Activated CD8-positive, alpha-beta T cell treated with anti-CD3 and anti-CD28 coated beads for 36 hours (primary cell): ENCODE measurements at regions not wholly inside any gene's neighbourhood (a gene's known extent, or its start where the extent isn't known, plus 50 kb on each side); places are given as distances from the start of the nearest gene placed in this dataset.
"Not testable (repeated sequence)": the region's sequence is repeated elsewhere in the genome, so short reads cannot be mapped to it uniquely, and the experiment has no call there.

ENCODE experiments used
- ATAC-seq: fragments of 200-7000 bp; cut with Tn5 transposase; one replicate; pipeline ENCODE4 v1.10.0; 2021; ENCODE audit warnings: mild to moderate bottlenecking, moderate library complexity
- CTCF ChIA-PET: fragments of 350-600 bp; sonication (Branson Sonifier 250); formaldehyde crosslinking; loops from one replicate; lab custom pipeline; 2021; ENCODE audit warnings: antibody characterized with exemption; lab: Charles Lee
- POLR2A ChIA-PET: fragments of 350-600 bp; sonication (Branson Sonifier 250); formaldehyde crosslinking; loops from one replicate; lab custom pipeline; 2021; ENCODE audit warnings: antibody characterized with exemption; lab: Charles Lee
- DNase-seq: peaks from one replicate; pipeline ENCODE4 v3.0.0-alpha.2; 2020
- H3K27ac Mint-ChIP-seq: one replicate; pipeline ENCODE4 v1.8.0; 2021; ENCODE audit warnings: mild to moderate bottlenecking, mixed read lengths
- H3K27me3 Mint-ChIP-seq: one replicate; pipeline ENCODE4 v1.8.0; 2021; ENCODE audit warnings: mixed read lengths
- H3K36me3 Mint-ChIP-seq: one replicate; pipeline ENCODE4 v1.8.0; 2021; ENCODE audit warnings: low read depth, mixed read lengths
- H3K4me1 Mint-ChIP-seq: one replicate; pipeline ENCODE4 v1.8.0; 2021; ENCODE audit warnings: low read depth, mixed read lengths
- H3K4me3 Mint-ChIP-seq: one replicate; pipeline ENCODE4 v1.8.0; 2021; ENCODE audit warnings: mild to moderate bottlenecking, moderate library complexity, mixed read lengths
- H3K9me3 Mint-ChIP-seq: one replicate; pipeline ENCODE4 v1.8.0; 2021; ENCODE audit warnings: mixed read lengths
- intact Hi-C: fragments of 100-400 bp; cut with micrococcal nuclease; formaldehyde crosslinking; loops from one replicate; pipeline ENCODE4 v1.10.0; 2022
- TF ChIP-seq, protein P1 (sequence below): fragments of 200-600 bp; IDR thresholded peaks from one replicate; pipeline ENCODE4 v1.8.0; 2022; ENCODE audit warnings: antibody characterized with exemption, mild to moderate bottlenecking

DNA sequence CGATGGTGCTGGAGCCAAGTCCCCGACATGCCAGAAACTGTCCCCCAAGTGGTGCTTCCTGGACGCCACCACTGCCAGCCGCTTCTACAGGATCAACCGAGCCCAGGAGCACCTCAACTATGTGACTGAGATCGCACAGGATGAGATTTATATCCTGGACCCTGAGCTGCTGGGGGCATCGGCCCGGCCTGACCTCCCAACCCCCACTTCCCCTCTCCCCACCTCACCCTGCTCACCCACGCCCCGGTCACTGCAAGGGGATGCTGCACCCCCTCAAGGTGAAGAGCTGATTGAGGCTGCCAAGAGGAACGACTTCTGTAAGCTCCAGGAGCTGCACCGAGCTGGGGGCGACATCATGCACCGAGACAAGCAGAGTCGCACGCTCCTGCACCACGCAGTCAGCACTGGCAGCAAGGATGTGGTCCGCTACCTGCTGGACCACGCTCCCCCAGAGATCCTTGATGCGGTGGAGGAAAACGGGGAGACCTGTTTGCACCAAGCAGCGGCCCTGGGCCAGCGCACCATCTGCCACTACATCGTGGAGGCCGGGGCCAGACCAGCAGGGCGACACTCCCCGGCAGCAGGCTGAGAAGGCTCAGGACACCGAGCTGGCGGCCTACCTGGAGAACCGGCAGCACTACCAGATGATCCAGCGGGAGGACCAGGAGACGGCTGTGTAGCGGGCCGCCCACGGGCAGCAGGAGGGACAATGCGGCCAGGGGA is 91.0 kb downstream of the LACC1 start:
- H3K27ac Mint-ChIP-seq, H3K9me3 Mint-ChIP-seq, CTCF ChIA-PET, ATAC-seq, H3K36me3 Mint-ChIP-seq, H3K4me1 Mint-ChIP-seq, POLR2A ChIA-PET, DNase-seq, H3K4me3 Mint-ChIP-seq, intact Hi-C loops, H3K27me3 Mint-ChIP-seq: not testable (repeated sequence)

DNA sequence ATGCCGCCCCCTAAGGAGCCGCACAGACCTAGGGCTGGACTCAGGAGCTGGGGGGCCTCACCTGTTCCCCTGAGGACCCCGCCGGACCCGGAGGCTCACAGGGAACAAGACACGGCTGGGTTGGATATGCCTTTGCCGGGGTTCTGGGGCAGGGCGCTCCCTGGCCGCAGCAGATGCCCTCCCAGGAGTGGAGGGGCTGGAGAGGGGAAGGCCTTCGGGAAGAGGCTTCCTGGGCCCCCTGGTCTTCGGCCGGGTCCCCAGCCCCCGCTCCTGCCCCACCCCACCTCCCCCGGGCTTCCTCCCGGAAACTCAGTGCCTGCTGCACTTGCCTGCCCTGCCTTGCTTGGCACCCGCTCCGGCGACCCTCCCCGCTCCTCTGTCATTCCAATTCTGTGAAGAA is 91.6 kb downstream of the LACC1 start:
- H3K9me3 Mint-ChIP-seq, H3K36me3 Mint-ChIP-seq, H3K27ac Mint-ChIP-seq, H3K4me1 Mint-ChIP-seq, DNase-seq, intact Hi-C loops, H3K4me3 Mint-ChIP-seq, CTCF ChIA-PET, POLR2A ChIA-PET, ATAC-seq, H3K27me3 Mint-ChIP-seq: not testable (repeated sequence)

DNA sequence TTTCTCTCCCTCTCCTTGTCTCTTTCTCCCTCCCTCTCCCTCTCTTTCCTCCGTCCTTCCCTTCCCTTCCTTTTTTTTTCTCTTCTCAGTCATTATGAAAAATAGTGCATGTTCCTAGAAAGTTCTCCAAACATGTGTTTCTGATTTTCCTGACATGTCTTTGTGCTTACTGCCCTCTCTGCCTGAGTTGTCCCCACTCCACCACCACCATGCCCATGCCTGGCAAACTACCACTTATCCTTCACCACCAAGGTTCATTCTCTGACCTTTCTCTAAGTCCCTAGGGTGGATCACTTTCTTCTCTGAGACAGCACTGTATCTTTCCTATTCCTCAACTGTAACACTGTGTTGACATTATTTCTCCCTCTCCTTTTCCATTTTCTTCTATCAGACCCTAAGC is 98.2 kb downstream of the LACC1 start:
- Mint-ChIP-seq H3K4me1 (no peaks in the 10 kb centered on the region), H3K9me3 (no peaks in the 10 kb centered on the region), H3K36me3 (no peaks in the 10 kb centered on the region), H3K27ac (no peak overlapping the region), H3K4me3 (no peak overlapping the region), H3K27me3 (peaks cover 21% of the 10 kb centered on the region)
- CTCF ChIA-PET: no interaction called here
- TF ChIP-seq, protein P1, sequence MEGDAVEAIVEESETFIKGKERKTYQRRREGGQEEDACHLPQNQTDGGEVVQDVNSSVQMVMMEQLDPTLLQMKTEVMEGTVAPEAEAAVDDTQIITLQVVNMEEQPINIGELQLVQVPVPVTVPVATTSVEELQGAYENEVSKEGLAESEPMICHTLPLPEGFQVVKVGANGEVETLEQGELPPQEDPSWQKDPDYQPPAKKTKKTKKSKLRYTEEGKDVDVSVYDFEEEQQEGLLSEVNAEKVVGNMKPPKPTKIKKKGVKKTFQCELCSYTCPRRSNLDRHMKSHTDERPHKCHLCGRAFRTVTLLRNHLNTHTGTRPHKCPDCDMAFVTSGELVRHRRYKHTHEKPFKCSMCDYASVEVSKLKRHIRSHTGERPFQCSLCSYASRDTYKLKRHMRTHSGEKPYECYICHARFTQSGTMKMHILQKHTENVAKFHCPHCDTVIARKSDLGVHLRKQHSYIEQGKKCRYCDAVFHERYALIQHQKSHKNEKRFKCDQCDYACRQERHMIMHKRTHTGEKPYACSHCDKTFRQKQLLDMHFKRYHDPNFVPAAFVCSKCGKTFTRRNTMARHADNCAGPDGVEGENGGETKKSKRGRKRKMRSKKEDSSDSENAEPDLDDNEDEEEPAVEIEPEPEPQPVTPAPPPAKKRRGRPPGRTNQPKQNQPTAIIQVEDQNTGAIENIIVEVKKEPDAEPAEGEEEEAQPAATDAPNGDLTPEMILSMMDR: no peak
- DNase-seq (no peak), ATAC-seq (no peak)
- POLR2A ChIA-PET: no interaction called here
- intact Hi-C loops: no loop called here

DNA sequence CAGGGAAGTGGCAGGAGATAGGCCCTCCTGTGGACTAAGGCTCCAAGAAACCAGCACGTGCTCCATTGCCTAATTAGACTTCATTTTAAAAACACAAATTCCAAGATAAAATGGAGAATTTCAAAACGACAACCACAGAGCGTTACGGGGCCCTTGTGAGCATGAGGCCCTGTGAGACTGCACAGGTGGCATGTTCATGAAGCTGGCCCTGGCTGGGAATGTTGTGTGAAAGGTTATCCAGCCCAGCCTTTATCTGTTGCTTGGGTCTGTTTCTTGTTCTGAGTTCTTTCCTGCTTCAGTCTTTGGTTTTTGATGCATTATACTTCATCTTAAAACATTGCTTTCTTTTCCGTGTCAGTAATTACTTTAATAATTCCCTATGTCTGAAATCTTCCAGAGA is 99.0 kb downstream of the LACC1 start:
- no peaks in the 10 kb centered on the region for H3K36me3 Mint-ChIP-seq
- DNase-seq: no peak
- H3K9me3 Mint-ChIP-seq: no peaks in the 10 kb centered on the region
- no peak overlapping the region for H3K4me3 Mint-ChIP-seq
- TF ChIP-seq, protein P1: no peak
- H3K27ac Mint-ChIP-seq: no peak overlapping the region
- no peak for ATAC-seq
- H3K27me3 Mint-ChIP-seq: peaks cover 21% of the 10 kb centered on the region
- intact Hi-C loops: no loop called here
- POLR2A ChIA-PET: no interaction called here
- CTCF ChIA-PET: no interaction called here
- no peaks in the 10 kb centered on the region for H3K4me1 Mint-ChIP-seq

DNA sequence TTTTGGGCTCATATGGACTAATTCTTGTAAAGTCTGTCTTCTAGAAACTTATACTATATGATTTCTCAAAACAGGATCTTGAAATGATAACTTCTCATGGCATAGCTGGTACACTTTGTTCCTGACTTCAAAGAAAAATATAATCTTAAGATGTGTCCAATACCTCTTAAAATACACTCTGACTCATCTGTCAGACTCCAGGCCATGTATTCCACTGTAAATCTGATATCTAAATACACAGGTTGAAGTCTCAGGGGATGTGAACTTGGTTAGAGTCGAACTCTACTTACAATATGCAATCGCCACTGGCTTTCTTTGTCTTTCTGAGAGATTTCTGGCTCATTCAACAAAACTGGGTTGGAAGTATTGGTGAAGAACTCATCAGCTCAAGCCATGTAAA is 99.8 kb downstream of the LACC1 start:
- POLR2A ChIA-PET: no interaction called here
- DNase-seq (no peak), ATAC-seq (no peak)
- Mint-ChIP-seq H3K36me3 (no peaks in the 10 kb centered on the region), H3K4me3 (no peak overlapping the region), H3K27me3 (peaks cover 21% of the 10 kb centered on the region), H3K27ac (no peak overlapping the region), H3K4me1 (no peaks in the 10 kb centered on the region), H3K9me3 (no peaks in the 10 kb centered on the region)
- TF ChIP-seq, protein P1: no peak
- CTCF ChIA-PET: interaction anchor here (1.5 kb wide), 1 partner anchor 74 kb away, joined by 4 read pairs; no protein-coding TSS in a partner anchor
- intact Hi-C loops: no loop called here

DNA sequence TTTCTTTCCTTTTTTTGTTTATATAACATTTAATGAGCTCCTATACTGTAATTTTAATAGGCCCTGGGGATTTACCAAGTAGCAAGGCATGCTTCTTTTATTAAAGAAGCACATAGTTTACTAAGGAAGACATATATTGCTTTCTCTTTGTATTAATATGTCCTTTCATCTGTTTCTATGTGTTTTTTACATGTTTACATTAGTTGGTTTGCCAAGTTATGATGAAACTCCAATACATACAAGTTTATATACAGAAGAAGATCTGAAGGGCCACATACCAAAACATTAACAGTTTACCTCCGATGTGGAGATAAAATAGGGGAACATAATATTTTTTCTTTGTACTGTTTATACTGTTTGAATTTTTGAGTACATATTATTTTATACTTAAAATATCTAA is 100.9 kb downstream of the LACC1 start:
- no peak for DNase-seq
- TF ChIP-seq, protein P1: no peak
- Mint-ChIP-seq H3K4me1 (no peaks in the 10 kb centered on the region), H3K36me3 (no peaks in the 10 kb centered on the region), H3K9me3 (no peaks in the 10 kb centered on the region), H3K27me3 (peaks cover 21% of the 10 kb centered on the region), H3K27ac (no peak overlapping the region), H3K4me3 (no peak overlapping the region)
- no peak for ATAC-seq
- CTCF ChIA-PET: interaction anchor here (1.5 kb wide), 1 partner anchor 76 kb away, joined by 4 read pairs; no protein-coding TSS in a partner anchor
- intact Hi-C loops: no loop called here
- POLR2A ChIA-PET: no interaction called here
